HFFc6 (cell line): ENCODE measurements at regions not wholly inside any gene's neighbourhood (a gene's known extent, or its start where the extent isn't known, plus 50 kb on each side); places are given as distances from the start of the nearest gene placed in this dataset.

ENCODE experiments used
- DNase-seq: peaks from one replicate; pipeline ENCODE4 v3.0.0-alpha.2; 2018
- H3K27ac Mint-ChIP-seq: 2 replicates; pipeline ENCODE4 v1.8.0; 2020; ENCODE audit warnings: mild to moderate bottlenecking, mixed read lengths
- H3K27me3 Mint-ChIP-seq: 2 replicates; pipeline ENCODE4 v1.8.0; 2021; ENCODE audit warnings: mild to moderate bottlenecking, moderate library complexity, mixed read lengths; ENCODE audit not compliant: insufficient read depth
- H3K36me3 Mint-ChIP-seq: 2 replicates; pipeline ENCODE4 v1.8.0; 2021; ENCODE audit warnings: low read depth, mixed read lengths
- H3K4me1 Mint-ChIP-seq: 2 replicates; pipeline ENCODE4 v1.8.0; 2020; ENCODE audit warnings: low read depth, mixed read lengths
- H3K4me3 Mint-ChIP-seq: 2 replicates; pipeline ENCODE4 v1.8.0; 2020; ENCODE audit warnings: mild to moderate bottlenecking, moderate library complexity, mixed read lengths
- H3K9me3 Mint-ChIP-seq: 2 replicates; pipeline ENCODE4 v1.8.0; 2020; ENCODE audit warnings: mild to moderate bottlenecking, mixed read lengths
- CTCF ChIP-seq: fragments of 200-600 bp; sonication (generic); IDR thresholded peaks from 2 replicates; pipeline ENCODE4 v1.5.0; 2021; ENCODE audit warnings: antibody characterized with exemption, mild to moderate bottlenecking

- Mint-ChIP-seq H3K4me1 (no peaks in the 10 kb centered on the region), H3K27ac (no peak overlapping the region), H3K27me3 (no peaks in the 10 kb centered on the region), H3K9me3 (peaks cover 21% of the 10 kb centered on the region), H3K36me3 (no peaks in the 10 kb centered on the region), H3K4me3 (no peak overlapping the region)
- no peak for DNase-seq
- TF ChIP-seq CTCF: no peak
Observed at GRCh38 chr10:10110844-10111490, 906.7 kb upstream of the CELF2 start.

GRCh38 chr10:10118131-10118530 lies 899.5 kb upstream of the CELF2 start:
- Mint-ChIP-seq H3K27me3 (peaks cover 1% of the 10 kb centered on the region; the same call in 1 of the 2 replicates), H3K4me3 (no peak overlapping the region), H3K4me1 (no peaks in the 10 kb centered on the region), H3K27ac (no peak overlapping the region), H3K9me3 (peaks cover 38% of the 10 kb centered on the region), H3K36me3 (no peaks in the 10 kb centered on the region)
- DNase-seq: no peak
- TF ChIP-seq CTCF: no peak

- Mint-ChIP-seq H3K36me3 (no peaks in the 10 kb centered on the region; the same call in 1 of the 2 replicates), H3K4me3 (no peak overlapping the region), H3K27me3 (peaks cover 1% of the 10 kb centered on the region; the same call in 1 of the 2 replicates), H3K4me1 (no peaks in the 10 kb centered on the region), H3K9me3 (peaks cover 46% of the 10 kb centered on the region), H3K27ac (no peak overlapping the region)
- no peak for TF ChIP-seq CTCF
- no peak for DNase-seq
Observed at GRCh38 chr10:10120671-10121070, 897.0 kb upstream of the CELF2 start.

- no peaks in the 10 kb centered on the region for H3K4me1 Mint-ChIP-seq
- no peak overlapping the region for H3K27ac Mint-ChIP-seq
- H3K4me3 Mint-ChIP-seq: no peak overlapping the region
Observed at GRCh38 chr10:10125676-10126075, 892.0 kb upstream of the CELF2 start.

DNA sequence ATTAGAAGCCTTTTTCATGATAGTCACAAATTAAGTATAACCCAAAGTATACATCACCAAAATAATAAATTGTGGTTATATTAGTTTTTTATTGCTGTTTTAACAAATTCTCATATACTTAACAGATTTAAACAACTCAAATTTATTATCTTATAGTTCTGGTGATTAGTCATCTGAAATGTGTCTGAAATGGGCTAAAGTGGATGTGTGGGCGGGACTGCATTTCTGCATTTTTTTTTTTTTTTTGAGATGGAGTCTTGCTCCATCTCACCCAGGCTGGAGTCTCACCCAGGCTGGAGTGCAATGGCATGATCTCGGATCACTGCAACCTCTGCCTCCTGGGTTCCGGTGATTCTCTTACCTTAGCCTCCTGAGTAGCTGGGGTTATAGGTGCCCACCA lies 891.5 kb upstream of the CELF2 start:
- H3K4me3 Mint-ChIP-seq: no peak overlapping the region
- peaks cover 4% of the 10 kb centered on the region; the same call in 1 of the 2 replicates for H3K36me3 Mint-ChIP-seq
- TF ChIP-seq CTCF: no peak
- DNase-seq: no peak
- peaks cover 1% of the 10 kb centered on the region; the same call in 1 of the 2 replicates for H3K27me3 Mint-ChIP-seq
- H3K9me3 Mint-ChIP-seq: peaks cover 49% of the 10 kb centered on the region
- no peak overlapping the region for H3K27ac Mint-ChIP-seq
- H3K4me1 Mint-ChIP-seq: no peaks in the 10 kb centered on the region

More at GRCh38 chr10:10125676-10126075, 892.0 kb upstream of the CELF2 start:
- Mint-ChIP-seq H3K27me3 (peaks cover 1% of the 10 kb centered on the region; the same call in 1 of the 2 replicates), H3K9me3 (peaks cover 44% of the 10 kb centered on the region), H3K36me3 (peaks cover 4% of the 10 kb centered on the region; the same call in 1 of the 2 replicates)
- TF ChIP-seq CTCF: no peak
- no peak for DNase-seq
